ENCODE measurements at regions not wholly inside any gene's neighbourhood (a gene's known extent, or its start where the extent isn't known, plus 50 kb on each side); places are given as distances from the start of the nearest gene placed in this dataset.

DNA sequence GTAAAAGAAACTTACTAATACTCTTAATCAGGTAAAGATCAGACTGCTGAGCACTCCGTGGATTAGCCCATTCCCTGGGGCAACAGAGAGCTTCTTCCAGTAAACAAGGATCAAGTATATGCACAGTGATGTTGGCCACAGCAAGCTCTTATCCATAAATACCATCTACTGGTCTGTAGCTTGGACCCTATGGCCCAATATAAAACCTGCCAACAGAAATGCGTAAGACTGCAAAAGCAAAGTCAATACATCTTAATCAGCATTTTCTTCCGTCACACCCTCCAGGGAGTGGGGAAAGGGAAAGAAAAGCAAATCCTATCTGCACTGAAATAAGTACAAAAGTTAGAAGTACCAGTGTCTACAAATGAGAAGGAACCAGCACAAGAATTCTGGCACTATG is 1082.1 kb downstream of the ZPLD1 start:
- TF ChIP-seq, protein P1, sequence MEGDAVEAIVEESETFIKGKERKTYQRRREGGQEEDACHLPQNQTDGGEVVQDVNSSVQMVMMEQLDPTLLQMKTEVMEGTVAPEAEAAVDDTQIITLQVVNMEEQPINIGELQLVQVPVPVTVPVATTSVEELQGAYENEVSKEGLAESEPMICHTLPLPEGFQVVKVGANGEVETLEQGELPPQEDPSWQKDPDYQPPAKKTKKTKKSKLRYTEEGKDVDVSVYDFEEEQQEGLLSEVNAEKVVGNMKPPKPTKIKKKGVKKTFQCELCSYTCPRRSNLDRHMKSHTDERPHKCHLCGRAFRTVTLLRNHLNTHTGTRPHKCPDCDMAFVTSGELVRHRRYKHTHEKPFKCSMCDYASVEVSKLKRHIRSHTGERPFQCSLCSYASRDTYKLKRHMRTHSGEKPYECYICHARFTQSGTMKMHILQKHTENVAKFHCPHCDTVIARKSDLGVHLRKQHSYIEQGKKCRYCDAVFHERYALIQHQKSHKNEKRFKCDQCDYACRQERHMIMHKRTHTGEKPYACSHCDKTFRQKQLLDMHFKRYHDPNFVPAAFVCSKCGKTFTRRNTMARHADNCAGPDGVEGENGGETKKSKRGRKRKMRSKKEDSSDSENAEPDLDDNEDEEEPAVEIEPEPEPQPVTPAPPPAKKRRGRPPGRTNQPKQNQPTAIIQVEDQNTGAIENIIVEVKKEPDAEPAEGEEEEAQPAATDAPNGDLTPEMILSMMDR (IDR thresholded peaks at IDR 0.05), result no peak
- no peak for TF ChIP-seq POLR2A (IDR thresholded peaks at IDR 0.05)
